ENCODE measurements at regions not wholly inside any gene's neighbourhood (a gene's known extent, or its start where the extent isn't known, plus 50 kb on each side); places are given as distances from the start of the nearest gene placed in this dataset.

DNA sequence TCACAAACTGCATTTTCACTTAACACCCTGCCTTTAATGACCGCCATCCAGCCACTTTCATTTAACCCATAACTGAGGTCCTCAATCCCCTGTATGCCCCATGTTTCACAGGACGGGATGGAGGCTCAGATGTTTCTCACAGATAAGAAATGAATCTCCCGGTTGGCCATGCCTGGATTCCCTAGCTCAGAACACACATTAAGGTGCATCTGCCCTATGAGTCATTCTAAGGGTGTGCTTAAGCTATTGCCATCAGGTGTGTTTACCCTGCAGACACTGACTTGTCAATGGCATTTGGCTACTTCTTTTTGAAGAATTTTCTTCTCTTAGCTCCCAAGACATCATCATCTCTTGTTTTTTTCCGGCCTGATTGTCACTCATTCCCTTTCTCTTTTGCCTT, 222.6 kb upstream of the SMIM31 start:
- H3K4me1 ChIP-seq (ENCODE audit: insufficient read depth, low read length) = peaks cover 32% of the 10 kb centered on the region
- no peak overlapping the region for H3K9ac ChIP-seq (ENCODE audit: low read depth, low read length)
- no peaks in the 10 kb centered on the region for H3K36me3 ChIP-seq (ENCODE audit: insufficient read depth, low read length)
- peaks cover 10% of the 10 kb centered on the region; the same call in 1 of the 2 replicates for H3K9me3 ChIP-seq (ENCODE audit: insufficient read depth, low read depth, low read length)
- no peak overlapping the region for H3K27ac ChIP-seq (ENCODE audit: low read depth, low read length)
- WGBS = 94% methylated on average over 4 of the region's 4 CpGs
- no peaks in the 10 kb centered on the region for H3K27me3 ChIP-seq (ENCODE audit: insufficient read depth, low read length)
- H3K4me3 ChIP-seq (ENCODE audit: low read length) = no peak overlapping the region

DNA sequence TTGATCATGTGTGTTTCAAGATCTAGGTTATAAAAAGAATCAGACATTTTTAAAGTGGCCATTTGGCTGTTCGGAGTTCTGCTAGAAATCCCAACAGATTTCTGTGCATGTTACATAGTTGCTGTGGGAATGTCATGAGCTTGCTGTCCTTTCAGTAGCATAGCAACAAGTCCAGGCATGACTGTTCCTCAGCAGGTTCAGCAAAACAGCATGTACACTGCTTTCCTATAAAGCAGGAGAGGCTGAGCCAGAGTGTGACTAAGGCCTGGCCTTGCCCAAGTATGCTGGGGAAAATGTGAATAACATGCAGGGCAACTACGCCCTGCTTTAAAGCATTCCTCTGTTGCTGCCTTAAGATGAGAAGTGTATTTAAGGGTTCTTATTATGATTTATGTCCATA, 217.1 kb upstream of the SMIM31 start:
- no peak overlapping the region for H3K4me3 ChIP-seq (ENCODE audit: low read length)
- no peaks in the 10 kb centered on the region; the same call in 1 of the 2 replicates for H3K36me3 ChIP-seq (ENCODE audit: insufficient read depth, low read length)
- no peaks in the 10 kb centered on the region for H3K27me3 ChIP-seq (ENCODE audit: insufficient read depth, low read length)
- H3K4me1 ChIP-seq (ENCODE audit: insufficient read depth, low read length) = peaks cover 17% of the 10 kb centered on the region; the same call in 1 of the 2 replicates
- H3K9me3 ChIP-seq (ENCODE audit: insufficient read depth, low read depth, low read length) = peaks cover 18% of the 10 kb centered on the region
- no peak overlapping the region for H3K9ac ChIP-seq (ENCODE audit: low read depth, low read length)
- WGBS = 94% methylated on average over 2 of the region's 2 CpGs
- no peak overlapping the region for H3K27ac ChIP-seq (ENCODE audit: low read depth, low read length)

DNA sequence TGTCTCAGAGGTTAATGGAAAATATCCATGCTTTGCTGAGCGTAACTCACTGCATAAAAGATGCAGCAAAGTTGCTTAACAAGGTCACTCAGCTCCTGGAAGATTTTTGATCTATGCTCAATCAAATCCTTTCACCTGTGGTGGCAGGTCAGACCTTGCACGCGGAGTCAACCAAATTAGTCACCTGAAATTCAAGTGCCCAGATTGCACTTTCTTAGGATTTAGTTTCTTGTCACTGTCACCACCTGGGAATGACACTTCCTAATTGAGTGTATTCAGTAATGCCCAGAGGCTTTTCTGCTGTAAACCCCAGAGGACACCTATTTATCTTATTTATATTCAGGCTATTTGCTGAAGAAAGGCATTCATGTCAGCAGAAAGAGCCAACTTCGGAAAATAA, 215.8 kb upstream of the SMIM31 start:
- Histone ChIP-seq H3K9me3 (ENCODE audit: insufficient read depth, low read depth, low read length) (peaks cover 17% of the 10 kb centered on the region), H3K9ac (ENCODE audit: low read depth, low read length) (no peak overlapping the region), H3K4me3 (ENCODE audit: low read length) (no peak overlapping the region), H3K36me3 (ENCODE audit: insufficient read depth, low read length) (no peaks in the 10 kb centered on the region; the same call in 1 of the 2 replicates), H3K27me3 (ENCODE audit: insufficient read depth, low read length) (no peaks in the 10 kb centered on the region), H3K27ac (ENCODE audit: low read depth, low read length) (no peak overlapping the region), H3K4me1 (ENCODE audit: insufficient read depth, low read length) (peaks cover 17% of the 10 kb centered on the region; the same call in 1 of the 2 replicates)
- WGBS = 90% methylated on average over 4 of the region's 4 CpGs

DNA sequence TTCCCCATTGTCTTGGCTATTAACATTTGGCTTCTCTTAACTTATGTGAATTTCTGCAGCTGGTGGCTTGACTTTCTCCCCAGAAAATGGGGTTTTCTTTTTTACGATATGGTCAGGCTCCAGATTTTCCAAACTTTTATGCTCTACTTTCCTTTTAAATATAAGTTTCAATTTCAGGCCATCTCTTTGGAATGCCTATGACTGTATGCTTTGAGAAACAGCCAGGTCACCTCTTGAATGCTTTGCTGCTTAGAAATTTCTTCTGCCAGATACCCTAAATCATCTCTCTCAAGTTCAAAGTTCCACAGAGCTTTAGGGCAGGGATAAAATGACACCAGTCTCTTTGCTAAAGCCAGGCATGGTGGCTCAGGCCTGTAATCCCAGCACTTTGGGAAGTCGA, 212.9 kb upstream of the SMIM31 start:
- H3K4me3 ChIP-seq (ENCODE audit: low read length) = no peak overlapping the region
- peaks cover 17% of the 10 kb centered on the region for H3K9me3 ChIP-seq (ENCODE audit: insufficient read depth, low read depth, low read length)
- WGBS = 98% methylated on average over 2 of the region's 2 CpGs
- H3K36me3 ChIP-seq (ENCODE audit: insufficient read depth, low read length) = no peaks in the 10 kb centered on the region; the same call in 1 of the 2 replicates
- no peak overlapping the region for H3K9ac ChIP-seq (ENCODE audit: low read depth, low read length)
- no peak overlapping the region for H3K27ac ChIP-seq (ENCODE audit: low read depth, low read length)
- no peaks in the 10 kb centered on the region for H3K27me3 ChIP-seq (ENCODE audit: insufficient read depth, low read length)
- H3K4me1 ChIP-seq (ENCODE audit: insufficient read depth, low read length) = peaks cover 15% of the 10 kb centered on the region; the same call in 1 of the 2 replicates

DNA sequence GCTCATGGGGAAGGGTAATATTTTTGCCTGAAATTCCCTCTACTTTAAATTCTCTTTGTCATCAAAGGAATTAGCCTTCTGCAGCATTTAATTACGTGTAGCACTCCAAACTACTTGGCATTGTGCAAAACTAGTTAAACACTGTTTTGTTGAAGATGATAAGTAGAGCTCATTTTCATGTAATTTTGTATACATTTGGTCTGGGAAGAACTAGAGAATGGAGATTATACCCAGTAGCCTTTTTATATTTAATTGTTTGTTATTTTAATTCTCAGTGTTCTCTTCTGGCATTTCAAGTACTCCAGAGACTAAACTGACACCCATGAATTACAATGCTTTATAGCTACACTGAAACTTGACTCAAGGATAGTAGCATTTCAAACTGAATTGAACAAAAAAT, 211.5 kb upstream of the SMIM31 start:
- 100% methylated on average over 1 of the region's 1 CpG for WGBS
- no peak overlapping the region for H3K4me3 ChIP-seq (ENCODE audit: low read length)
- no peak overlapping the region for H3K9ac ChIP-seq (ENCODE audit: low read depth, low read length)
- H3K36me3 ChIP-seq (ENCODE audit: insufficient read depth, low read length) = no peaks in the 10 kb centered on the region; the same call in 1 of the 2 replicates
- peaks cover 6% of the 10 kb centered on the region; the same call in 1 of the 2 replicates for H3K4me1 ChIP-seq (ENCODE audit: insufficient read depth, low read length)
- peaks cover 17% of the 10 kb centered on the region for H3K9me3 ChIP-seq (ENCODE audit: insufficient read depth, low read depth, low read length)
- no peak overlapping the region for H3K27ac ChIP-seq (ENCODE audit: low read depth, low read length)
- H3K27me3 ChIP-seq (ENCODE audit: insufficient read depth, low read length) = no peaks in the 10 kb centered on the region

DNA sequence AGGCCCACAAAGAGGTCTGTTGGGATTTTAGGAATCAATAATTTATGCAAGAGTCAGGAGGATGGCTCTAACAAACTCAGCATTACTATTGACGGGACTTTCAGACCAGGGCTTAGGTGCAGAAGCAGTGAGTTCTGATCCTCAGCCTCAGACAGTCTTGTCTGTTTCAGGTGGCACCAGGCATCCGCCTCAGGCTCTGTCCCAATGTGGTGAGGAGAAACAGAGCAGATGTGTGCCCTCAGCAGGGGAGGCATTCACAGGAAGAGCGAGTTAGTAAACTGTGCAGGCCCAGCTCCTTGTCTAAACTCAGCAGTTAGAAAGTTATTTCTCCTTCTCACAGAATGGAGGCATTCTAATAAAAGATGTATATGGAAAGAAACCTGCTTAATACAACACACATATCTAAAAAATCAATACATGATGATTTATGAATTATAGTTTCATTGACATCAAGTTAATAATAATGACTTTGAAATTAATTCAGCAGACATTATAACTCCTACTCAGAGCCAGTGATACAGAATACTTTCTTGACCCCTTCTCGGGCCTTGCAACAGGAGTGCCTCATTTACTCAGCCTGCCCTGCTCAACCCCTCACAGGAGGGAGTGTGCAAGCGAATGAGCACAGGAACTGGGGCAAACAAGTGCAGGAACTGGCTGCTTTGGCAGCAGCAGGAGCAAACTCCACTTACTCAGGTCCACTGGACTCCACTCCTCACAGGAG, 202.8 kb upstream of the SMIM31 start:
- Histone ChIP-seq H3K36me3 (ENCODE audit: insufficient read depth, low read length) (no peaks in the 10 kb centered on the region), H3K4me3 (ENCODE audit: low read length) (no peak overlapping the region), H3K4me1 (ENCODE audit: insufficient read depth, low read length) (no peaks in the 10 kb centered on the region), H3K27me3 (ENCODE audit: insufficient read depth, low read length) (no peaks in the 10 kb centered on the region), H3K9me3 (ENCODE audit: insufficient read depth, low read depth, low read length) (peaks cover 12% of the 10 kb centered on the region; the same call in 1 of the 2 replicates), H3K9ac (ENCODE audit: low read depth, low read length) (no peak overlapping the region), H3K27ac (ENCODE audit: low read depth, low read length) (no peak overlapping the region)
- WGBS = 90% methylated on average over 5 of the region's 5 CpGs

DNA sequence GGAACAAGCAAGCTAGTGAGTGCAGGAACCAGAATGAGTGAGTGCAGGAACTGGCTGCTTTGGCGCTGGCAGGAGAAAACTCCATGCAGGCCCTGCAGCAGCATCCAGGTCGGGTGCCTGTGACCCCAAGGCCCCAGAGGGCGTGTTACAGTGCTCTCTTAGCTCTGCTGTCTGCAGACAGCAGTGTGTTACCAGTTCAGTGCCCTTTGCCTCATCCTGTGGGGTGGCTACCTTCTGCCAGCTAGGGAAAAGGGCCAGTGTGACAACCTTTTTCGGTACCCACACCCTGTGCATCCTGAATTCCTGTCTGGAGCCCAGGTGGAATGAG, 202.3 kb upstream of the SMIM31 start:
- H3K9me3 ChIP-seq (ENCODE audit: insufficient read depth, low read depth, low read length) = peaks cover 12% of the 10 kb centered on the region; the same call in 1 of the 2 replicates

DNA sequence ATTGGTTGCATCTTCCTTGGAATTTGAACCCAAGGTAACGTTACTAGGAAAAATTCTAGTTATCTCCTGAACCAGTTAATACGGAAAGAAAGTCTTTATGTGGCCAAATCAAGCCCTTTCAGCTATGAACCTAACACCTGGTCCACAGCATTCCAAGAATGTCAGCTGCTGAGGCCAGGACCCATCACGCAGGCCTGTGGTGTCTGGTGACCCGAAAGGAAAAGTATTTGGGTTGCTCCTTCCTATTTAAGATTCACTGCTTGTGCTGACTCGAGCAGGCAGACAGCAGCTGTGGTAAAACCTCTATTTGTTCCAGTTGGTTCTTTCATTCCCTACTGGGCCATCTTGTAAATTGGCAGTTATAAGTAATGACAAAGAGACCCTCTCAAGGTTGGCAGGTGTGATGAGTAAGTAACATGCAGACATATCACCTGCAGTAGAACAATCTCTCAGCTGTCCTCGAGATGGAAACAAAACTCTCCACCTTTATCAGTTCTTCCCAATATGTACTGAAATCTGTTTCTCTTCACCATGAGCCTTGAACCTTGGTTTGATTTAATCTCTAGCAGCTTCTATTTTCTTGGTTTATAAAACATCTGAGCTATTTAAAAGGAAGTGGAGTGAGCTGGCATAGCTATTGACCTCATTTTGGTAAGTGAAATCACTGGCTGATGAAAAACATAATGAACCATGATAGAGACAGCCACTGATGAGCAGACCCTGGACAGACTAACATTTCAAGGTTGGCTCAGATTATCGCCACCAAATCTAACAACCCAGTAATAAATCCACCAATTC, 182.1 kb upstream of the SMIM31 start:
- H3K27ac ChIP-seq (ENCODE audit: low read depth, low read length) = no peak overlapping the region
- WGBS = 77% methylated on average over 7 of the region's 7 CpGs
- no peak overlapping the region for H3K9ac ChIP-seq (ENCODE audit: low read depth, low read length)
- no peaks in the 10 kb centered on the region for H3K27me3 ChIP-seq (ENCODE audit: insufficient read depth, low read length)
- no peaks in the 10 kb centered on the region for H3K9me3 ChIP-seq (ENCODE audit: insufficient read depth, low read depth, low read length)
- no peaks in the 10 kb centered on the region for H3K36me3 ChIP-seq (ENCODE audit: insufficient read depth, low read length)
- H3K4me1 ChIP-seq (ENCODE audit: insufficient read depth, low read length) = peaks cover 3% of the 10 kb centered on the region; the same call in 1 of the 2 replicates
- H3K4me3 ChIP-seq (ENCODE audit: low read length) = no peak overlapping the region

More for the DNA sequence above, 202.3 kb upstream of the SMIM31 start:
- no peaks in the 10 kb centered on the region for H3K36me3 ChIP-seq (ENCODE audit: insufficient read depth, low read length)
- 90% methylated on average over 4 of the region's 4 CpGs for WGBS
- no peak overlapping the region for H3K27ac ChIP-seq (ENCODE audit: low read depth, low read length)
- no peak overlapping the region for H3K4me3 ChIP-seq (ENCODE audit: low read length)
- no peaks in the 10 kb centered on the region for H3K4me1 ChIP-seq (ENCODE audit: insufficient read depth, low read length)
- H3K9ac ChIP-seq (ENCODE audit: low read depth, low read length) = no peak overlapping the region
- no peaks in the 10 kb centered on the region for H3K27me3 ChIP-seq (ENCODE audit: insufficient read depth, low read length)

DNA sequence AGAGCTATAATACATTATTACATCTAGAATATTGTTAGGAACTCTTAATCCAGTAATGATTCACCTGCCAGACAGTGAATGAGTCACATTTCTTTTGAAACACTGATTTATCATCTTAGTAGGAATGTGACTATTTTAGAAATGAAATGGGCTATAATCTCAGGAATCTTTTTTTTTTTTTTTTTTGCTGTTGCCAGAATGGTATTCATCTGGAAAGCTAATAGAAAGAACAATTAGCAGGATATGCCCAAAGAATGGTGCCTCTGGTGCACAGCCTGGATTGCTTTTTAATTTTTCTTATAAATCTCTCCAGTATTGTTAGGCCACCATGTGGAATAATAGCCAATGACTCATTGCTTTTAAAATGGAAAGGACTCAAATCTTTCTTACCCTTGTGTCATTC, 181.1 kb upstream of the SMIM31 start:
- Histone ChIP-seq H3K9ac (ENCODE audit: low read depth, low read length) (no peak overlapping the region), H3K4me1 (ENCODE audit: insufficient read depth, low read length) (peaks cover 3% of the 10 kb centered on the region; the same call in 1 of the 2 replicates), H3K9me3 (ENCODE audit: insufficient read depth, low read depth, low read length) (no peaks in the 10 kb centered on the region), H3K36me3 (ENCODE audit: insufficient read depth, low read length) (no peaks in the 10 kb centered on the region), H3K27me3 (ENCODE audit: insufficient read depth, low read length) (no peaks in the 10 kb centered on the region), H3K4me3 (ENCODE audit: low read length) (no peak overlapping the region), H3K27ac (ENCODE audit: low read depth, low read length) (no peak overlapping the region)

DNA sequence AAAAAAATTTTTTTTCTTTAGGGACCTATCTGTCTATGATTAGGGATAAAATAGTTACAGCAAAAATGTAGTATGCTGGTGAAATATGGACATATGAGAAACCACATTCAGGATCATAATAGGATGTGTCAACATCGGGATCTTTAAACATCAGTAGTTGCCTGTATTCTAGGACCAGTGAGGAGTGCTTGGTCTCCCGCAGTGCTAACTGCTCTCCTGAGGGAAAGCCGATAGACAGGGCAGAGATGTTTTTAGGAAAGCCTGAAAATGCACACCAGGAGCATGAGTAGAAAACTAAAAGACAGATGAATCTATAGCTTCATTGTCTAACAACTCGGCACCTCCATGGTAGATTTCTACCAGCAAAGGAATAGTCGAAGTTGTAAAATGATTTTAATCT, 178.1 kb upstream of the SMIM31 start:
- no peaks in the 10 kb centered on the region for H3K9me3 ChIP-seq (ENCODE audit: insufficient read depth, low read depth, low read length)
- H3K4me1 ChIP-seq (ENCODE audit: insufficient read depth, low read length) = peaks cover 3% of the 10 kb centered on the region; the same call in 1 of the 2 replicates
- H3K4me3 ChIP-seq (ENCODE audit: low read length) = no peak overlapping the region
- H3K36me3 ChIP-seq (ENCODE audit: insufficient read depth, low read length) = no peaks in the 10 kb centered on the region
- no peaks in the 10 kb centered on the region for H3K27me3 ChIP-seq (ENCODE audit: insufficient read depth, low read length)
- H3K9ac ChIP-seq (ENCODE audit: low read depth, low read length) = no peak overlapping the region
- no peak overlapping the region for H3K27ac ChIP-seq (ENCODE audit: low read depth, low read length)
- 96% methylated on average over 5 of the region's 5 CpGs for WGBS

DNA sequence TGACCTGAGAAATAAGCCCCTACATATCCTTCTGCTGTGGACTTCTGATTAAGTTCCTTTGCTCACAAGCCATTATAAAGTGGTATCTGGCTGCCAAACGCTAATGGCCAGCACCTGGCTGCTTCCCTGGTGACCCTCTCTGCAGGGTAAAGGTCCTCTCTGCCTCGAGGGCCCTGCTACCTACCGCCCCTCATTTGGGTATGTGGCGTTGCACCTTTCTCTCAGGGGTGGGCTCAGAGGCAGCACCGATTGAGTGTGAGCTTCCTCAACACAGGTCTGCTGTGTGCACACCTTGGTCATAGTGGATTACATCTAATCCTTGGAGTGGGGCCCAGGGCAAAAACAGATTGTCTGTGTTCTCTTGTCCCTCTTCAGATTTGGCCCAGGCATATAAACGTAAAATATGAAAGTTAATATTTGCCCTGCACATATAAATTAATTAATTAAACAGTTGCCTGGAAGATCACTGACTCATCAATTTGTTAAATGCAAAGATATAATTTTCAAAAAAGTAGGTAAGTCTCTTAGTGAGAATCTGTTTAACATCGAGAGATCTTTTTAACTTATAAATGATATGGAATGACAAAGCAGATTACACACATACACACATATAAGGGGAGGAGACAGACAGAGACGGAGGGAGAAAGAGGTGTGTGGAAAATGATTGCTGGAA, 174.5 kb upstream of the SMIM31 start:
- no peak overlapping the region for H3K9ac ChIP-seq (ENCODE audit: low read depth, low read length)
- H3K36me3 ChIP-seq (ENCODE audit: insufficient read depth, low read length) = no peaks in the 10 kb centered on the region
- H3K9me3 ChIP-seq (ENCODE audit: insufficient read depth, low read depth, low read length) = no peaks in the 10 kb centered on the region
- no peaks in the 10 kb centered on the region for H3K4me1 ChIP-seq (ENCODE audit: insufficient read depth, low read length)
- H3K4me3 ChIP-seq (ENCODE audit: low read length) = no peak overlapping the region
- WGBS = 93% methylated on average over 6 of the region's 8 CpGs
- H3K27ac ChIP-seq (ENCODE audit: low read depth, low read length) = no peak overlapping the region
- H3K27me3 ChIP-seq (ENCODE audit: insufficient read depth, low read length) = no peaks in the 10 kb centered on the region
